Lower leg skin (tissue), 3 donors: ENCODE measurements at regions not wholly inside any gene's neighbourhood (a gene's known extent, or its start where the extent isn't known, plus 50 kb on each side); places are given as distances from the start of the nearest gene placed in this dataset.

Experiments used
- POLR2A ChIP-seq, 2 donors: fragments of 450-650 bp; IDR thresholded peaks; one replicate each; pipeline ENCODE4 v1.6.1; 2016 to 2017; ENCODE audit warnings: antibody characterized with exemption in 2 of 2, mild to moderate bottlenecking in 1 of 2, moderate library complexity in 1 of 2
- TF ChIP-seq, protein P1 (sequence below), 3 donors: fragments of 450-650 bp; IDR thresholded peaks; one replicate each; pipeline ENCODE4 v1.5.1; 2016; ENCODE audit warnings: antibody characterized with exemption in 3 of 3, mild to moderate bottlenecking in 3 of 3, moderate library complexity in 2 of 3

DNA sequence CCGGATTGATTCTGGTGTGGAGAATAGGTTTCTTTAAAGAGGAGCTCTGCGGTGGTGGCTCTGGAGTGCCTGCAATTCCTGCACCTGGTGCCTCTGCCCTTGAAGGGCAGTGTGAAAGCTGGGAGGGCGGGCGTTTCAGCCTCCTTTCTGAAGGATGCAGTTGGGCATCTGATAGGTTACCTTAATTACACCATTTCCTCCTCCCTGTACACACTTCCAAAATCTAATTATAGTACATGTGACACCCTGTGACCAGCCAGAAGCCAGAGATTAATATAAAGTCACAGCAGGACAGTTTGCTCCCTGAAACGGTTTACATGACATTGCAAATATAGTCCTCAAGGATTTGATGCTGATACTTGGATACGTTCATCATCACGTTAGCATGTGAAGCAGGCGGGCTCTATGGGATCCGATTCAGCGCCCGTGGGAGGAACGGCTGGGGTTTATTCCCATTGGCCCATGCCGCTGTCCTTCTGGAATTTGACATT, 548.2 kb downstream of the QKI start:
- TF ChIP-seq, protein P1, sequence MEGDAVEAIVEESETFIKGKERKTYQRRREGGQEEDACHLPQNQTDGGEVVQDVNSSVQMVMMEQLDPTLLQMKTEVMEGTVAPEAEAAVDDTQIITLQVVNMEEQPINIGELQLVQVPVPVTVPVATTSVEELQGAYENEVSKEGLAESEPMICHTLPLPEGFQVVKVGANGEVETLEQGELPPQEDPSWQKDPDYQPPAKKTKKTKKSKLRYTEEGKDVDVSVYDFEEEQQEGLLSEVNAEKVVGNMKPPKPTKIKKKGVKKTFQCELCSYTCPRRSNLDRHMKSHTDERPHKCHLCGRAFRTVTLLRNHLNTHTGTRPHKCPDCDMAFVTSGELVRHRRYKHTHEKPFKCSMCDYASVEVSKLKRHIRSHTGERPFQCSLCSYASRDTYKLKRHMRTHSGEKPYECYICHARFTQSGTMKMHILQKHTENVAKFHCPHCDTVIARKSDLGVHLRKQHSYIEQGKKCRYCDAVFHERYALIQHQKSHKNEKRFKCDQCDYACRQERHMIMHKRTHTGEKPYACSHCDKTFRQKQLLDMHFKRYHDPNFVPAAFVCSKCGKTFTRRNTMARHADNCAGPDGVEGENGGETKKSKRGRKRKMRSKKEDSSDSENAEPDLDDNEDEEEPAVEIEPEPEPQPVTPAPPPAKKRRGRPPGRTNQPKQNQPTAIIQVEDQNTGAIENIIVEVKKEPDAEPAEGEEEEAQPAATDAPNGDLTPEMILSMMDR (IDR thresholded peaks at IDR 0.05), result no peak
- no peak for TF ChIP-seq POLR2A (IDR thresholded peaks at IDR 0.05)
